ENCODE measurements at regions not wholly inside any gene's neighbourhood (a gene's known extent, or its start where the extent isn't known, plus 50 kb on each side); places are given as distances from the start of the nearest gene placed in this dataset.

- TF ChIP-seq CTCF (IDR thresholded peaks at IDR 0.05) (no peak), POLR2A (IDR thresholded peaks at IDR 0.05) (no peak)
These were observed 254.8 kb downstream of the TTC32 start for GRCh38 chr2:19646987-19647386.

Measured in esophagus squamous epithelium (tissue), 4 donors.